GM19438 (cell line): ENCODE measurements at regions not wholly inside any gene's neighbourhood (a gene's known extent, or its start where the extent isn't known, plus 50 kb on each side); places are given as distances from the start of the nearest gene placed in this dataset.

ENCODE experiments used
- ATAC-seq: cut with Tn5 transposase; IDR thresholded peaks from one replicate; pipeline ENCODE4 v1.9.1; 2021; ENCODE audit warnings: low read depth; ENCODE audit not compliant: unreplicated experiment

- no peak for ATAC-seq
Observed at GRCh38 chr1:194171596-194171995, 985.2 kb upstream of the B3GALT2 start.

GRCh38 chr1:194167956-194168640, 981.7 kb upstream of the B3GALT2 start:
- no peak for ATAC-seq

GRCh38 chr1:194164755-194165154, 978.3 kb upstream of the B3GALT2 start:
- no peak for ATAC-seq

- no peak for ATAC-seq
Observed at GRCh38 chr1:194161591-194161990, 975.2 kb upstream of the B3GALT2 start.

- no peak for ATAC-seq
Observed at GRCh38 chr1:194159941-194160340, 973.5 kb upstream of the B3GALT2 start.

- ATAC-seq = no peak
Observed at GRCh38 chr1:194155962-194156361, 969.5 kb upstream of the B3GALT2 start.

- no peak for ATAC-seq
Observed at GRCh38 chr1:194151056-194151455, 964.6 kb upstream of the B3GALT2 start.

- no peak for ATAC-seq
Observed at GRCh38 chr1:194150242-194150641, 963.8 kb upstream of the B3GALT2 start.

GRCh38 chr1:194133152-194133551, 946.7 kb upstream of the B3GALT2 start:
- no peak for ATAC-seq

- ATAC-seq = no peak
Observed at GRCh38 chr1:194118086-194118485, 931.7 kb upstream of the B3GALT2 start.

- no peak for ATAC-seq
Observed at GRCh38 chr1:194117582-194117981, 931.2 kb upstream of the B3GALT2 start.

GRCh38 chr1:194114288-194114687, 927.9 kb upstream of the B3GALT2 start:
- no peak for ATAC-seq

- ATAC-seq = no peak
Observed at GRCh38 chr1:194105381-194105780, 919.0 kb upstream of the B3GALT2 start.

- ATAC-seq = no peak
Observed at GRCh38 chr1:194104247-194104844, 917.9 kb upstream of the B3GALT2 start.

- ATAC-seq = no peak
Observed at GRCh38 chr1:194103516-194104246, 917.3 kb upstream of the B3GALT2 start.

GRCh38 chr1:194103101-194103500, 916.7 kb upstream of the B3GALT2 start:
- ATAC-seq = no peak

- ATAC-seq = no peak
Observed at GRCh38 chr1:194102607-194103006, 916.2 kb upstream of the B3GALT2 start.

- no peak for ATAC-seq
Observed at GRCh38 chr1:194084755-194085154, 898.3 kb upstream of the B3GALT2 start.

GRCh38 chr1:194081444-194081843, 895.0 kb upstream of the B3GALT2 start:
- no peak for ATAC-seq

GRCh38 chr1:194080826-194081225, 894.4 kb upstream of the B3GALT2 start:
- ATAC-seq = no peak

GRCh38 chr1:194078765-194079164, 892.4 kb upstream of the B3GALT2 start:
- no peak for ATAC-seq

GRCh38 chr1:194076646-194077045, 890.2 kb upstream of the B3GALT2 start:
- no peak for ATAC-seq
